Anterior cingulate cortex (tissue), 58 donors: ENCODE measurements at regions not wholly inside any gene's neighbourhood (a gene's known extent, or its start where the extent isn't known, plus 50 kb on each side); places are given as distances from the start of the nearest gene placed in this dataset.

Source experiments
- DNase-seq, 58 donors: peaks; one replicate each; lab custom pipeline; 2025; lab: John Stamatoyannopoulos, UW

GRCh38 chr5:27568811-27569210 lies 530.4 kb upstream of the CDH9 start:
- DNase-seq: no peak

DNA sequence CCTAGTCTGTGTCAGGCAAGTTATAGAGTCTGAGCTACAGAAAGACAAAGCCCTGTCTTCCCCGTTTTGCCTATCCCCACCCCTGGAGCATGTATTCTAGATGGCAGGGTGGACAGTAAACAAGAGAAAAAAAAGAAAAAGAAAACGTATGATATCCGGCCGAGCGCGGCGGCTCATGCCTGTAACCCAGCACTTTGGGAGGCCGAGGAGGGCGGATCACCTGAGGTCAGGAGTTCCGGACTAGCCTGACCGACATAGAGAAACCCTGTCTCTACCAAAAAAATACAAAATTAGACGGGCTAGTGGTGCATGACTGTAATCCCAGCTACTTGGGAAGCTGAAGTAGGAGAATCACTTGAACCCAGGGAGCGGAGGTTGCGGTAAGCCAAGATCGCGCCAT lies 523.0 kb upstream of the CDH9 start:
- DNase-seq: no peak

DNA sequence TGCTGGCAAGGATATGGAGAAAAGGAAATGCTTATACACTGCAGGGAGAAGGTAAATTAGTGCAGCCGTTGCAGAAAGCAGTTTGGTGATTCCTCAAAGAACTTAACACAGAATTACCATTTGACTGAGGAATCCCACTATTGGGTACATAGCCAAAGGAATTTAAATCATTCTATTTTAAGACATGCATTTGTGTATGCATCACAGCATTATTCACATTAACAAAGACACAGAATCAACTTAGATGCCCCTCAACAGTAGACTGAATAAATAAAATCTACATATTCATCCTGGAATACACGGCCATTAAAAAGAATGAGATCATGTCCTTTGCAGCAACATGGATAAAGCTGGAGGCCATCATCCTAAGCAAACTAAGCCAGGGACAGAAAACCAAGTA lies 510.1 kb upstream of the CDH9 start:
- no peak for DNase-seq

DNA sequence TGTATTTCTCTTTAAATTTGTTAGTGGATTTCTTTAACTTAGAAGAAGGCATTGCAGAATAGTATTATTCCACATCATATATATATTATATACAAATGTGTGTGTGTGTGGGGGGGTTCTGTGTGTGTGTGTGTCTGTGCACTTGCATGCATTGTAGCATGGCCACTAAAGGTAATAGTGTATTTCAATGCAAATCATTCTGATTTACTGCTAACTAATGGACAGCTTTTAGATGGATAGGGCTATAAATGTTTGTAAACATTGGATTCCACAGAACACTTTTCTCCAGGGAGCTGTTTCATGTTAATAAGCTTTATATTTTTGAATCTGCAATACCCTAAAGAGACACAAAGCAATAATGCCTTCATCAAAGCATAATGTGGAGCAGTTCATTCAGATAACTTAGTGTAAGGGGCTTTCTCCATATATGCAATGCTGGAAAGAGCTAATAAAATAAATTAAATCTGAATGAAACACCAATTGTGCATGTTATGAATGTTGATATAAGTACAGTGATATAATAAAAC lies 496.7 kb upstream of the CDH9 start:
- no peak for DNase-seq

DNA sequence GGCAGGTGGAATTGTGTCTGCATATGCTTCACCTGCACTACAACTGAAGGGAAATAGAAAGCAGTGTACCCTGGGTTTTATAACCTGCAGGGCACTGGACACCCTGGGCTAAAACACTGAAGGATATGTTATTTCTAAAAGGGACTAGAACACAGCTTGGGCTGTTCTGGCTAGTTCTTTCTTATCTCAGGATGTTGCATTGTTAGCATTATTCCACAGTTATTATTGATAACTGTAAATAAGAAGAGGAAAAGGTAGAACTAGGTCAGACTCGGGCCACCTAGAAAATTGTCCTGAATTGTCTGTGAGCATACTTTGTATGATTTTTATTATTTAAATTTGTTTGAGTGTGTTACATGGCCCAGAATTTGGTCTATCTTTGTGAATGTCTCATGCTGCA lies 493.9 kb upstream of the CDH9 start:
- no peak for DNase-seq

DNA sequence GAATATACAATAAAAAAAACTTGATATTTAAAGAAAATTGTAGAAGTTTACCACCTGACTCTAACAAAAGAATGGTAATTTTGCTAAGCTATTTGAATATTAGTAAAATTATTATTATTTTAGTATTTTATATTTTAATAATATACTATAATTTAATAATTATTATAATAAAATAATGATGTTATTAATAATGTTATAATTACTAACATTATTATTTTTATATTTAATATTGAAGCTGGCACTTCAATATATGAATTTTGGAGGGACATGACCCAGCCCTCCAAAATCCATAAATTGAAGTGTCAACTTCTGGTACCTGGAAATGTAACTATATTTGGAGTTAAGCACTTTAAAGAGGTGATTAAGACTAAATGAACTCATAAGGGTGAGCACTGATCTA lies 486.1 kb upstream of the CDH9 start:
- DNase-seq: no peak

- DNase-seq: no peak
Observed at GRCh38 chr5:27523629-27524028, 485.2 kb upstream of the CDH9 start.

DNA sequence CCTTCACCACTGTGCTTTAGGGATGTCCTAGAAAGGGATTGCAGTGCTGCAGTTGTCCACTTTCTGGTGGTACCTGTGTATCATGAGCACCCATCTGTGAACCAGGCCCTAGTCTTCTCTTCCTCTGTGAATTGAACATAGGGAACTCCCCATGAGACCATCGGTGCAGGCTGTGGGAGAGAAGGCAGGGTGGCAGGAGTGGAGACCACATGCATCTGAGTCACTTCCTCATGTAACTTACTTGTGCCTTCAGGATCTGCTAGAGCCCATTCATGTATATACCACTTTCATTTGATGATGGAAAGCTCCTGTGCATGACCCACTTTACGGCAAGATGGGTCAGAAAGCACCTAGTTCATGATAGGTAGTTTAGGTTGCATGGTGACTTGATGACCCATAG lies 478.1 kb upstream of the CDH9 start:
- DNase-seq: no peak

DNA sequence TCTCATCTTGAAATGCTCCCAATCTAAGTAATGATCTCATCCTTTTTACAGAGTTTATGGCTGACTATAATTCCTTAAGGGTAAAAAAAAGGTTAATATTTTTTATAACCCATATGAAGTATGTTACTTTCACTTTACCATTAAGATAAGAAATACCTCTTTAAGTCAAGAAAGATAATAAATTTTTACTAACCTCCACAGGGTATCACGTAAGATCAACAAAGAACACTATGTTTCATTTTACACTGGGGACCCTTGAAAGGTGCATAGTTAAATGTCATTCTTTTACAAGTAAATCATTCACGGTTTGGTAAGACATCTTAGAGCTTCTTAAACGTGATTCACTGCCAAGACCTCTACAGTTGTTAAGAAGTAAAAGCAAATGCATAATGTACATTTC lies 472.7 kb upstream of the CDH9 start:
- DNase-seq: no peak

GRCh38 chr5:27503813-27504212 lies 465.4 kb upstream of the CDH9 start:
- DNase-seq: no peak

GRCh38 chr5:27502236-27502635 lies 463.9 kb upstream of the CDH9 start:
- DNase-seq: no peak

- DNase-seq: no peak
Observed at GRCh38 chr5:27497491-27497890, 459.1 kb upstream of the CDH9 start.

GRCh38 chr5:27494887-27495286 lies 456.5 kb upstream of the CDH9 start:
- DNase-seq: no peak

- no peak for DNase-seq
Observed at GRCh38 chr5:27491746-27492439, 453.5 kb upstream of the CDH9 start.

GRCh38 chr5:27491047-27491446 lies 452.7 kb upstream of the CDH9 start:
- DNase-seq: no peak

- no peak for DNase-seq
Observed at GRCh38 chr5:27489701-27490100, 451.3 kb upstream of the CDH9 start.

DNA sequence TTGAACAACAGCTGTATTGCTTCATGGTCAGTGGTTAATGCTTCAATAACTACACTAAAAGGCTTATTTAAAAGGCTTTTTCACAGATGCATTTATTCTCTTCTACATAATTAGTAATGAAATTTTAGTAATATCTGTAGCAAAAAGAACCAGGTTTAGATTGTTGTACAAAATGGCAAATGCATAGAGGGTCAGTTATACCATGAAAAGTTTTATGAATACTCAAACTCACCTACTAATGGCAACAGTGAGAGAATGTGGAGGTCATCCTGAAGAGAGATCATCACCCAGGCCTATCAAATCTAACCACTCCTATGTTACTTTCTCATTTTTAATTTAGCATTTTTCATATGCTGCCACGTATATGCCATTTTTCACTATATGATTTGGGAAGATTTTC lies 444.3 kb upstream of the CDH9 start:
- no peak for DNase-seq

DNA sequence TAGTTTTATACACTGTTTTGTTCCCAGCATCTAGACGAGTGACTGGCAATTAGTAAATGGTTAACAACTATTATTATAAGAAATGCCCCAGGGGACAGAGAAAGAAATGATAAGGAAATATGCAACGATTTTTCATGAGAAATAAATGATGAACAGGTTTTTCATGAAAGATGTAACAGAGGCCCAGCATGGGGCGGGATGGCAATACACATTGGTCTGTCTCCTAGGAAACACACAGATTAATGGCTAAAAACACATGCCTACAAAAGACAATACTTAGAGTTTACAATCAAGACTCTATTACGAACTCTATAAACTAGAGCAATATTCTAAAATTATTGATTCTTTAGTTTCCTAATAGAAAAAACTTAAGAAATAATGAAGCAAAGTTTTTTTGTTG lies 441.5 kb upstream of the CDH9 start:
- no peak for DNase-seq

- no peak for DNase-seq
Observed at GRCh38 chr5:27477550-27477949, 439.2 kb upstream of the CDH9 start.

DNA sequence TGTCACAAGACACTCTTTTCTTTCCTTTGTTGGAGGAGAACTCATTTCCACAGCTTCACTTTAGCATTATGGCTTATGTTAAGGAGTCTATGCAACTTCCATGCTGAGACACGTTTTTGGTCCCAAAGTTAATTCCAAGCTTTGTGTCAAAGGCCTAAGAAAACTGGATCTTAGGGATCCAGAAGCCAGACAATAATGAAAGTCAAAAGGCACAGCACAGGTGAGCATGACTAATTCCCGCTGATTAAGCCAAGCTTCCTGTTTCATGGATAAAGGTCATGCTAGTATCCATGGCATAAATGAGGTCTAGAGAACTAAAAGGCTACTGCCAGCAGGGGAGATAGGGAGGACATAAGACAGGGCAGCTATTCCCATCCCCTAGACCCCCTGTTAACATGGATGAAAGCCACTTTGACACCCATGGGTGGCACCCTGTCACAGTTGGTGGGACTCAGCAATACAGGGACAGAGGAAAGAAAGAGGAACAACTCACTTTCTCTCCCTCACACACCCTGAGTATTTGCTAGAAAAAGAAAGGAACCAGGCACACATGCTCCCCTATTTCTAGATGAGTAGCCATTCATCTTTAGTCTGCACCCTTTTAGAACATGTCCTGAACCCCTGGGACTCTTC lies 438.1 kb upstream of the CDH9 start:
- no peak for DNase-seq

DNA sequence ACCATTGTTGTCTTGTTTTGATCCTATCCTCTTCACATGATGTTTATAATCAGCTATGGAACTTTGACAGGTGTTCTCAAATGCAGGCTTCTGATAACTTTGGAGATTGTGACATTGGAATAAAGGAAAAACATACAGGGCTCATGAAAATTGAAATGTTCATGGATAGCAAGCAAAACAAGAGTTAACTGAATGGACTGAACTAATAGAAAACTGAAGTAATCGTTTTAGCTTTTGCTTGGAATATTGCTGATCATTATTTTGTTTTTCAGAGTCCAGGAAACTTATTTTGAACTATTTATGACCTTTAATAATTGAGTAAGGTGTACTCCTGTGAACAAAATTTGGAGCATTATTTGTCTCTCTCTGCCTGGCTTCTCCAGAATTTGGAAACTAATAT lies 436.7 kb upstream of the CDH9 start:
- DNase-seq: no peak

GRCh38 chr5:27474395-27474794 lies 436.0 kb upstream of the CDH9 start:
- no peak for DNase-seq

DNA sequence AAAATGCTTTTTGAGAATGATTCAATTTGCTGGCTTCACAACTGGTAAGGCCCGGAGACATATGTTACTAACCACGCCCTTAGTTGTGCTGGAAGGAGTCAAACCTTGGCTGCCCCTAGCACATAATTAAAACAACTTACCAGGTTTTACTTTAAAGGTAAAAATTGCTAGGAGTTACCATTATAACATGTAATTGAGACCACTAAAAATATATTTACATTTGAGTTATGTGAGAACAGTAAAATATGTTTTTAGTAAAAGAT lies 435.6 kb upstream of the CDH9 start:
- no peak for DNase-seq
